ENCODE measurements at regions not wholly inside any gene's neighbourhood (a gene's known extent, or its start where the extent isn't known, plus 50 kb on each side); places are given as distances from the start of the nearest gene placed in this dataset.

DNA sequence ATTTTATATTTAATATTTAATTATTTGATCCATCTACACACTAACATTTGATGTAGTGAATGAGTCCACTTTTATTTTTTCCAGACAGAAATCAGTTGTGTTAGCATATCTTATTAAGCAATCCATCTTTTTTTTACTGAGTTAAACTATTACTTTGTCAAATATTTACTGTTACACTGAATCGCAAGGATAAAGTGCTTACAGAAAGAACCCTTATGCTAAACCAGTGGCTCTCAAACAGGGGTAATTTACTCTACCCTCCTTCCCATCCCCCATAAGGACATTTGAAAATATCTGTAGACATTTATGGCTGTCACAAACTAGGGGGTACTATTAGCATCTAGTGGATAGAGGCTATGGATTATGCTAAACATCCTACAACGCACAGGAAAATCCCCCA is 508.2 kb downstream of the C12orf50 start:
- TF ChIP-seq, protein P1, sequence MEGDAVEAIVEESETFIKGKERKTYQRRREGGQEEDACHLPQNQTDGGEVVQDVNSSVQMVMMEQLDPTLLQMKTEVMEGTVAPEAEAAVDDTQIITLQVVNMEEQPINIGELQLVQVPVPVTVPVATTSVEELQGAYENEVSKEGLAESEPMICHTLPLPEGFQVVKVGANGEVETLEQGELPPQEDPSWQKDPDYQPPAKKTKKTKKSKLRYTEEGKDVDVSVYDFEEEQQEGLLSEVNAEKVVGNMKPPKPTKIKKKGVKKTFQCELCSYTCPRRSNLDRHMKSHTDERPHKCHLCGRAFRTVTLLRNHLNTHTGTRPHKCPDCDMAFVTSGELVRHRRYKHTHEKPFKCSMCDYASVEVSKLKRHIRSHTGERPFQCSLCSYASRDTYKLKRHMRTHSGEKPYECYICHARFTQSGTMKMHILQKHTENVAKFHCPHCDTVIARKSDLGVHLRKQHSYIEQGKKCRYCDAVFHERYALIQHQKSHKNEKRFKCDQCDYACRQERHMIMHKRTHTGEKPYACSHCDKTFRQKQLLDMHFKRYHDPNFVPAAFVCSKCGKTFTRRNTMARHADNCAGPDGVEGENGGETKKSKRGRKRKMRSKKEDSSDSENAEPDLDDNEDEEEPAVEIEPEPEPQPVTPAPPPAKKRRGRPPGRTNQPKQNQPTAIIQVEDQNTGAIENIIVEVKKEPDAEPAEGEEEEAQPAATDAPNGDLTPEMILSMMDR (IDR thresholded peaks at IDR 0.05): no peak
- no peak for TF ChIP-seq EZH2 (IDR thresholded peaks at IDR 0.05; ENCODE audit: borderline replicate concordance, insufficient read depth, low read depth, low read length, poor library complexity, severe bottlenecking)

Measured in B cell (primary cell).